ENCODE measurements at regions not wholly inside any gene's neighbourhood (a gene's known extent, or its start where the extent isn't known, plus 50 kb on each side); places are given as distances from the start of the nearest gene placed in this dataset.

DNA sequence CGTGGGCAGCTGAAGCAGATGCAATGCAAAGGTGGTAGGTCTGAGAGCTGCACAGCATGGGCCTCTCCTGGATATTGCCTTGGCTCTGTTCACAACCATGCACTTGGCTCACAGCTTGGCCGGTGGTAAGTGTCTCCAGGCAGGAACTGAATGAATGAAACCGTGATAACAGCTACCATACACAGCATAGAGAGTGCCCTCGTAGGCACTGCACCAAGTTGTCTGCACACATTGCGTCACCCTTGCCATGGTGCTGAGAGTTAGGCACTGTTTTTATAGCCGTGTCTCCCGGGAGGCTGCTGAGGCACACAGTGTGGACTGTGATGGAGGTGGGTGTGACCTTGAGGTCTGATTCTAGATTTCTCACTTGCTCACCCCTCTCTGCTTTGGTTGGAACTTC, 157.6 kb upstream of the VASH1 start:
- H3K9ac ChIP-seq (replicated peaks; ENCODE audit: extremely low read depth, insufficient read depth, low read length): no peak overlapping the region
- H3K27me3 ChIP-seq (ENCODE audit: control insufficient read depth in 2 of 2, insufficient read depth in 2 of 2, low read length in 2 of 2): no peaks in the 10 kb centered on the region
- ChIA-PET CTCF (interaction anchor here (1.5 kb wide), 1 partner anchor 9 kb away, joined by 3 read pairs; no protein-coding TSS in a partner anchor), POLR2A (no interaction called here)
- no peaks in the 10 kb centered on the region for H3K79me2 ChIP-seq (ENCODE audit: control insufficient read depth, insufficient read depth, low read length)
- no peaks in the 10 kb centered on the region for H3K9me1 ChIP-seq (replicated peaks; ENCODE audit: control insufficient read depth, extremely low read depth, insufficient read depth, low read length)
- H3K36me3 ChIP-seq (ENCODE audit: control insufficient read depth in 2 of 2, extremely low read depth in 1 of 2, insufficient read depth in 2 of 2, low read length in 2 of 2): no peaks in the 10 kb centered on the region
- no peaks in the 10 kb centered on the region for H3K9me3 ChIP-seq (replicated peaks; ENCODE audit: control insufficient read depth, insufficient read depth, low read length)
- no peak overlapping the region for H2AFZ ChIP-seq (ENCODE audit: low read depth, low read length)
- H4K20me1 ChIP-seq (replicated peaks; ENCODE audit: control insufficient read depth, extremely low read depth, insufficient read depth, low read length): no peaks in the 10 kb centered on the region
- no peak overlapping the region for H3K4me3 ChIP-seq (replicated peaks in 1 of 3; ENCODE audit: insufficient read depth in 1 of 3, low read depth in 1 of 3, low read length in 3 of 3)
- no peak for FAIRE-seq
- intact Hi-C loops (cut with micrococcal nuclease) (no loop called here), dilution Hi-C loops (cut with MboI; ENCODE audit: extremely low pct_ligation_motif_present, low sequenced_read_pairs) (no loop called here)
- no peak for DNase-seq (ENCODE audit: low read depth, low spot score)
- no peaks in the 10 kb centered on the region for H3K4me1 ChIP-seq (ENCODE audit: control insufficient read depth, extremely low read depth, insufficient read depth, low read length)
- H3K27ac ChIP-seq (ENCODE audit: insufficient read depth, low read depth, low read length): no peak overlapping the region
- no peak for TF ChIP-seq GATA2 (IDR thresholded peaks at IDR 0.05; ENCODE audit: insufficient read depth, insufficient read length, low read depth, low read length)
- TF ChIP-seq MYC (IDR thresholded peaks at IDR 0.05; ENCODE audit: low read depth, low read length): no peak
- TF ChIP-seq EZH2 (IDR thresholded peaks at IDR 0.05; ENCODE audit: borderline replicate concordance, low read depth, low read length, severe bottlenecking): no peak
- no peak for TF ChIP-seq CTCF (IDR thresholded peaks at IDR 0.05; ENCODE audit: extremely low read depth in 1 of 2, insufficient read depth in 1 of 2, low read depth in 1 of 2, low read length in 2 of 2)
- no peak for TF ChIP-seq FOS (IDR thresholded peaks at IDR 0.05; ENCODE audit: borderline replicate concordance, insufficient read depth, low read length)
- TF ChIP-seq POLR2A (IDR thresholded peaks at IDR 0.05; ENCODE audit: low read depth, low read length): no peak
- TF ChIP-seq, protein P1, sequence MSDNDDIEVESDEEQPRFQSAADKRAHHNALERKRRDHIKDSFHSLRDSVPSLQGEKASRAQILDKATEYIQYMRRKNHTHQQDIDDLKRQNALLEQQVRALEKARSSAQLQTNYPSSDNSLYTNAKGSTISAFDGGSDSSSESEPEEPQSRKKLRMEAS (IDR thresholded peaks at IDR 0.05; ENCODE audit: insufficient read depth, insufficient read length): no peak
- TF ChIP-seq POLR2AphosphoS5 (IDR thresholded peaks at IDR 0.05; ENCODE audit: insufficient read depth, low read depth, low read length): no peak
- no peak for TF ChIP-seq JUN (IDR thresholded peaks at IDR 0.05; ENCODE audit: borderline replicate concordance, insufficient read depth, insufficient read length, low read depth)
- H3K4me2 ChIP-seq (ENCODE audit: insufficient read depth, low read length): no peak overlapping the region
- no TSS peak for BruUV-seq (replicated peaks)
